Fibroblast of gingiva (primary cell): ENCODE measurements at regions not wholly inside any gene's neighbourhood (a gene's known extent, or its start where the extent isn't known, plus 50 kb on each side); places are given as distances from the start of the nearest gene placed in this dataset.
"Not testable (repeated sequence)": the region's sequence is repeated elsewhere in the genome, so short reads cannot be mapped to it uniquely, and the experiment has no call there.

Experiments used
- DNase-seq: peaks from one replicate; pipeline ENCODE4 v3.0.0-alpha.2; 2011; ENCODE audit warnings: low read depth

- DNase-seq, result no peak
These were observed 250.9 kb upstream of the SDK2 start for GRCh38 chr17:73895157-73895556.

- DNase-seq, result no peak
These were observed 252.7 kb upstream of the SDK2 start for GRCh38 chr17:73896966-73897365.

DNA sequence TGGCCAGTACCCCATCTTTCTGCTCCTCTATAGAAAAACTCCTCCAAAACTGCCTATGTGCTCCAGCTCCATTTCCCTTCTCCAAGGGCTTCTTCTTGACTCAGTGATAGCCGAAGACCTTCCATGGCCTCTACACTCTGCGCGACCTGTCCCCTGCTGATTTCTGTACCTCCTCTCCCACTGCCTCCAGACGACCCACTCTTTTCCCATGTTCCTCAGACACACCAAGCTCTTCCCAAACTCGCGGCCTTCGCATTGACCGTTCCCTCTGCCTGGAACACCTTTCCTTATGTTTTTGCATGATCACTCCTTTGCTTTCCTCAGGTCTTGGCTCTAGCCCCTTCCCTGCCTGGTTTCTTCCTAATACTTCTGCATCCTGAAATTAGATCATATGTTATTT is 255.6 kb upstream of the SDK2 start:
- no peak for DNase-seq

GRCh38 chr17:73900516-73900915 is 256.3 kb upstream of the SDK2 start:
- DNase-seq, result no peak

DNA sequence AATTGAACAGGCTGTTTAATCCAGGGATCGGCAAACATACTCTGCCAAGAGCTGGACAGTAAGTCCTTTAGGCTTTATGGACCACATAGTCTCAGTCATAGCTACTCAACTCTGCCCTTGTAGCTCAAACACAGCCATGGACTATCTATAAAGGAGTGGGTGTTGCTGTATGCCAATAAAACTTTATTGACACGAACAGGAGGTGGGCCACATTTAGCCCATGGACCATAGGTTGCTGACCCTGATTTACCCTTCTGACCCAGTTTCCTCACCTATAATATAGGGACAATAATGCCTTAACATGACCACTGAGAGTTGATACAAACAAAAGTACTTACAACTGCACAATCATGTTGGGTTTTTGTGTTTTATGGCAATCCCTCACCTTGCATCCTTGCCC is 257.0 kb upstream of the SDK2 start:
- no peak for DNase-seq

DNA sequence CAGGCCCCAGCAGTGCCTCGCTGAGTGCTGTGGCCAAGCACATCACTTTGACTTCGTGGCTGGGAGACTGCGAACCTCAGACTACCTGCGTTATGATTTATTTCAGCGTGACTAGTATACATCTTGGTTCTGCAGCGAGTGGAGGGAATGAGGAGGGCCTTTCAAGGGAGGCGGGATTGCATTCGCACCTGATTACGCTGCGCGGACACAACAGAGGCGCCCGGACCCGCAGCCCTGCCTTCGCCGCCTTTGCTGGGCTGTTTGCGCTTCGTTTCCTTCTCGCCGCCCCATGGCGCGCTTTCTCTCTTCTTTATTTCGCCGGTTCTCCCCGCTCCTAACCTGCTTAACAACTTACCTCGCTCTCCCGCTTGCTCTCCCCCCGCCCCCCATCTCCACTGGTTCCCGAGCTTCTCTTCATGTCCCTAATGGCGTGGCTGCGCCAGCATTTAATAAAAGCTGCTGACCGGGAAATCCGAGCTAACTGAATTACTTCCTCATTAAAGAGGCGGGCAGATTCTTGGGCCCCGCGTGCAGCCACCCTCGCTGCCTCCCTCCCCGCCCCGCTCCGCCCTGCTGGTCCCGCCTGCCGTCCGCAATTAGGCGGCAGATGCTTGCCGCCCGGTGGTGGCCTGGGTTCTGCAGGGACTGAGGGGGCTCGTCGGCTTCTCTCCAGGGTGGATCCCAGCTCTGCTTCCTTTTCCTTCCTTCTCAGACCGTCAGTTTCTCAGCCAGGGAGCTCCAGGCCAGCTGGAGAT is 257.6 kb upstream of the SDK2 start:
- DNase-seq, result no peak

- DNase-seq, result no peak
These were observed 258.4 kb upstream of the SDK2 start for GRCh38 chr17:73902416-73903181.

DNA sequence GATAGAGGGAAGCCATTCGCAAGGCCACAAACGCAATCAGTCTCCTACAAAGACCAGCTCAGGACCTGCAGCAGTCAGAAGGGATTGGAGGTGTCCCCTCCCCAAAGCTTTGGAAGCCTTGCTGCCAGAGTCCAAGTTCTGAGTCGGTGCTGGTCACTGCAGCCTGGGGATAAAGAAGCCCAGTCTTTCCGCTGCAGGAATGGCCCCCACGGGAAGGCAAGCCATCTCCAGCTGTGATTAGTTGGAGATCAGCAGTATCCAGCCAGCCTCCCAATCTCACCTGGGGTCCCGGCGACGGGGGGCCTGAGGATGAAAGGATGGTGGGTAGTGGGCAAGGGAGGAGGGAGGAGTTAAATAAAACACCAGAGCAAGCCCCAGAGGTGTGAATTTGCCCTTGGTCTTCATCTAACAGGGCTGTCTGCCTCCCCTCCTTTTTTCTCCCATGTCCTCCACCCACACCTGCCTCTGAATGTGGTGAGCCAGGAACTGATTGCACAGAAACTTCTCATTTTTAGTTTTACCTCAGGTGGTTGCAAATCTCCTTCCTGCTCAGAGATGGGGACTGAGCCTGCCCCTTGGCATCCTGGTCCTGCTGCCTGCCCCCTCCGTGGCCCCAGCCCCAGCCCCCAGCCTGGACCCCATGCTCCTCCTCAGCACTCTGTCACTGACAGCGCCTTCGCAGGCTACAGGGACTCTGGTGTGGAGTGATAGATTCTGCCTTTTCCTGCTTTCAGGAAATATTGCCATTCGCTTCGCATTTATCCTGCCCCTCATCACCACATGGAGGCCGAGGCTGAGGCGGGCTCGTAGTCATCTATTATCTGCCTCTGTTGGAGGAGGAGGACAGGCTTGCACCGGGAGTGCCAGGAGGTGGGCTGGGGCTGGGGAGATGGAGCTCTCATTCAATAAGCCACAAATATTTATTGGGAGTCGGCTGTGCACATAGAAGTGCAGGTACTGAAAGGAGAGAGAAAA is 262.9 kb upstream of the SDK2 start:
- no peak for DNase-seq

DNA sequence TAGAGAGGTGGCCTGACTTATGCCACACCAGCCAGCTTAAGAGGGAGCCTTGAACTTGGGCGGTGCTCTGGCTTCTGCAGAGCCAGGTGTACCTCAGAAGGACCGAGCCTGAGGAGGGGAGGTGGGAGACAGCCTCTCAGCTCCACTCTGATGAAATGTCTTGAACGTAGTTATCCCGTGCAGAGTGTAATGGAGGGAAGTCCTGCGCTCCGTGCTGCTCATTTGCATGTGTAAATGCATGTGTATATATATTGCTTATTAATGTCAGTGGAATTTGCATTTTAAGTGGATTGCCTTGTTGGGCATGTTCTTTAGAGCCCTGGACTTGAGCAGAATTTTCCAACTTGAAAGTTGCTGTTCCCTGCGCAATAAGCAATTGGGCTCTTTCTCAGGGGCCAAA is 264.9 kb upstream of the SDK2 start:
- no peak for DNase-seq

DNA sequence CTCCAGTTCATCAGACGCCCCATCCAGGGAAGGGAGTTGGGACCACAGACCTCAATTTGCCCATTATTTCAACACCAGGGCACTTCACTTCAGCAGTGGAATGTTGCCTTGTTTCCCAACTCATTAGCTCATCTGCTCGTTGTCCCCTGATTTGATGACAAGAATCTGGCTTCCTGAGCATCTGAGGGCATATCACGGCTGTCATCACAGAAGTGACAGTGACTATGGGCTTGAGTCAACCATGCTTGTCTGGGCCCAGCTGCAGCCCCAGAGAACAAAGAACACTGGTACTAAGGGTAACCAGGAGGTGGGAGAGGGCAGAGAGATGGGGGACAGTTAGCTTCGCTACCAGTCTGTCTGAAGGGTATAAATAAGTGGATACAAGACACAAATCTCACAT is 266.0 kb upstream of the SDK2 start:
- no peak for DNase-seq

DNA sequence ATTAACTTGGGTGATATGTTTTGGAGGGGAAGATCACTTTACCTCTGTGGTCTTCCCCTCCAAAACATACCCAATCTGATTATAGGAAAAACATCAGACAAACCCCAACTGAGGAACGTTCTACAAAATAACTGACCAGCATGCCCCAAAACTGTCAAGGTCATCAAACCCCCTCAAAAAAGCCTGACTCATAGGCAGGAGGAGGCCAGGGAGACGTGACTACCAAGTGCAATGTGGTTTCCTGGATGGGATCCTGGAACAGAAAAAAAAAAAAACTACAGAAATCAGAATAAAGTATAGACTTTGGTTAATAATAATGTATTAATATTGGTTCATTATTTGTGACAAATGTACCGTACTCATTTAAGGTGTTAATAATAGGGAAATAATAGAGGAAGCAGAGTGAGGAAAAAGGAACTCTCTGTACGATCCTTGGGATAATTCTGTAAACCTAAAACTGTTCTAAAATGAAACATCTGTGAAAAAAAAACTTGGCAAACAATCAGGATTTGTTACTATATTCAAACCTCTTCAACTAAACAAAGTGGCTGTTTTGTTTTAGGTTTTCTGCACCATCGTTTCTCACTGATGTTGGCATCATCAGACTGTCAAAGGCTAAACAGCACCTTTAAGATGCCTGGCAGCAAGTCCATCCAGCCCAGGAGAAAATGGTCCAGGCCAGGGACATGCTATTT is 266.7 kb upstream of the SDK2 start:
- DNase-seq, result no peak

GRCh38 chr17:73911726-73912372 is 267.6 kb upstream of the SDK2 start:
- DNase-seq, result no peak

DNA sequence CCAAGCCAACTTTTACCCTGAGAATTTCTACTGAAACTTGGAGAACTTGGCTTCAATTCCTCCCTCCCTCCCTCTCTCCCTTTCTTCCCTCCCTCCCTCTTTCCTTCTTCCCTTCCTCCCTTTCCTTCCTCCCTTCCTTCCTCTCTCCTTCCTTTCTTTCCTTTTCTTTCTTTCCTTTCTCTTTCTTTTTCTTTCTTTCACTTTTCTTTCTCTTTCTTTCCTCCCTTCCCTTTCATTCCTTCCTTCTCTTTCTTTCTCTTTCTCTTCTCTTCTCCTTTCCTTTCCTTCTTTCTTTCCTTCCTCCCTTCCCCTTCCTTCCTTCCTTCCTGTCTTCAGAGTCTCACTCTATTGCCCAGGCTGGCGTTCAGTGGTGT is 268.1 kb upstream of the SDK2 start:
- DNase-seq, result no peak

DNA sequence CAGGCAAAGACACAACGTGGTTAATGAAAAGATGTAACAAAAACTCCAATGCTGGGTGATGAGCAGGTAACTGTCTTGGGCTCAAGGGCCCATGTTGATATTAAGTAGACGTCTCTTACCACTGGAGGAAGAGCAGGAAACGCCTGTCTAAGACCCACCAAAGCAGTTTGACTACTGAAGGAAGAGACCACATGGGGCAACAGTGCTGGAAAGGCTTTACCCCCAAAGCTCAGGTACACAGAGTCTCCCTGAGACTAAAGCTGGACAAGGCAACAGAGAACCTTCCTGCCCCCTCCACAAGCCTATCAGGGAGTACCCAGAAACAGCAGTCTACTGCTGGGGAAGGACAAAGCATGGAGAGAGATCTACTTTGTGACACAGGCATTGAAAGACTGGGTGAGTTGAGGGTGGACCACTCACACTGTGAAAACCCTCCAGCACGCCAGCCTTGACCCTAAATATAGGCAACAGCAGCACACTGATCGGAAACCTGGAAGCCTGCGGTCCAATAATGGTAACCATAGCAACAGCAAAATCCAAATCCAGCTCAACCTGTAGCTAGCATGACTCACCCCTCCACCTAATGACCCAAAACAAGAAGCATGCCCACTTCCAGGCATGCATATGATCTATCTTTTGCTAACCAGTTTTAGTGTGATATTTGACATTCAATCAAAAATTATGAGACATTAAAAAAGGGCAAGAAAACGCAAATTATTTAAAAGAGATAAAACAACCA is 270.5 kb upstream of the SDK2 start:
- no peak for DNase-seq

- not testable (repeated sequence) for DNase-seq
These were observed 274.8 kb upstream of the SDK2 start for GRCh38 chr17:73919033-73919432.

GRCh38 chr17:73921306-73921705 is 277.1 kb upstream of the SDK2 start:
- DNase-seq, result no peak

DNA sequence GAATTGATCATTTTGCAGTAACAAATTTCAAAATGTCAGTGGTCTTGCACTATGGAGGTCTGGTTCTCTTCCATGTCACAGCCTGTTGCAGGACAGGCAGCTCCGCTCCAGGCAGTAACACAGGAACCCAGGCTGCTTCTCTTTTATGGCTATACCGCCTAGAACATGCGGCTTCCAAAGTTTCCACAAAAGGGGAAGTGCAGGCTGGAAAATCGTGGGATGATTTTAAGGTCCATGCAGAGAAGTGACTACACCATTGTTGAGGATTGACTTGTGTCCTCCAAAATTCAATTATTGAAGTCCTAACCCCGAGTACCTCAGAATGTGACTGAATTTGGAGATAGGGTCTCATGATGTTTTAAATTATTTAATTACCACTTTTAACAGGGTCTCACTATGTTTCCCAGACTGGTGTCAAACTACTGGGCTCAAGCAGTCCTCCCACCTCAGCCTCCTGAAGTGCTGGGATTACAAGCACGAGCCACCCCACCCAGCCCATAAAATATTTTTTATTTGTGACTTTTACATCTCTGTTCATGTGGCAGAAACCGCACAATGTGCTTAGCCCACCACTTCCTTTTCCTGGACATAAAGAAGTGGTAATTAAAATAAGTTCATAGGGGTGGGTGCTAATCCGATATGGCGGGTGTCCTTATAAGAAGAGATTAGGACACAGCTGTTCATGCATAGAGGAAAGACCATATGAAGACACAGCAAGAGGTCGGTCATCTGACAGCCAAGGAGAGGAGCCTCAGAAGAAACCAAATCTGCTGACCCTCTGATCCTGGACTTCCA is 279.2 kb upstream of the RPL38 start:
- no peak for DNase-seq

GRCh38 chr17:73924909-73925186 is 278.6 kb upstream of the RPL38 start:
- no peak for DNase-seq

- no peak for DNase-seq
These were observed 273.5 kb upstream of the RPL38 start for GRCh38 chr17:73929860-73930430.
